ENCODE measurements at regions not wholly inside any gene's neighbourhood (a gene's known extent, or its start where the extent isn't known, plus 50 kb on each side); places are given as distances from the start of the nearest gene placed in this dataset.

GRCh38 chr13:61994174-61994573 lies 578.5 kb upstream of the PCDH20 start:
- Histone ChIP-seq H3K36me3 (ENCODE audit: insufficient read depth, low read length) (no peaks in the 10 kb centered on the region), H3K27me3 (ENCODE audit: insufficient read depth, low read length) (no peaks in the 10 kb centered on the region), H3K9me3 (ENCODE audit: insufficient read depth, low read depth, low read length) (no peaks in the 10 kb centered on the region), H3K9ac (ENCODE audit: low read length) (no peak overlapping the region), H3K4me3 (ENCODE audit: insufficient read depth, low read depth, low read length) (no peak overlapping the region), H4K20me1 (ENCODE audit: insufficient read depth, low read length) (no peaks in the 10 kb centered on the region), H3K4me1 (ENCODE audit: insufficient read depth, low read length) (no peaks in the 10 kb centered on the region), H3K27ac (ENCODE audit: low read depth, low read length) (no peak overlapping the region), H3K79me2 (ENCODE audit: insufficient read depth, low read length) (no peaks in the 10 kb centered on the region), H2AFZ (ENCODE audit: low read depth, low read length) (no peak overlapping the region), H3K4me2 (ENCODE audit: low read length) (no peak overlapping the region)
- no peak overlapping the region for H3K4me3 Mint-ChIP-seq (ENCODE audit: unreplicated experiment)
- H3K9me3 Mint-ChIP-seq (ENCODE audit: unreplicated experiment): no peaks in the 10 kb centered on the region
- H3K36me3 Mint-ChIP-seq (ENCODE audit: low read depth, unreplicated experiment): no peaks in the 10 kb centered on the region
- DNase-seq (ENCODE audit: low read depth): no peak
- no peak for FAIRE-seq
- H3K4me1 Mint-ChIP-seq (ENCODE audit: low read depth, unreplicated experiment): no peaks in the 10 kb centered on the region
- no peak for TF ChIP-seq EZH2 (IDR thresholded peaks at IDR 0.05; ENCODE audit: insufficient read depth, low read length)
- no peak for TF ChIP-seq CTCF (IDR thresholded peaks at IDR 0.05; ENCODE audit: insufficient read depth, low read depth, low read length)
- no peaks in the 10 kb centered on the region for H3K27me3 Mint-ChIP-seq (ENCODE audit: low read depth, unreplicated experiment)
- H3K27ac Mint-ChIP-seq (ENCODE audit: unreplicated experiment): no peak overlapping the region

GRCh38 chr13:61989978-61990377 lies 574.3 kb upstream of the PCDH20 start:
- Histone ChIP-seq H3K27ac (ENCODE audit: low read depth, low read length) (no peak overlapping the region), H3K36me3 (ENCODE audit: insufficient read depth, low read length) (no peaks in the 10 kb centered on the region), H3K9me3 (ENCODE audit: insufficient read depth, low read depth, low read length) (no peaks in the 10 kb centered on the region), H3K27me3 (ENCODE audit: insufficient read depth, low read length) (no peaks in the 10 kb centered on the region), H3K79me2 (ENCODE audit: insufficient read depth, low read length) (no peaks in the 10 kb centered on the region), H3K9ac (ENCODE audit: low read length) (no peak overlapping the region), H3K4me2 (ENCODE audit: low read length) (no peak overlapping the region), H4K20me1 (ENCODE audit: insufficient read depth, low read length) (no peaks in the 10 kb centered on the region), H3K4me1 (ENCODE audit: insufficient read depth, low read length) (no peaks in the 10 kb centered on the region), H2AFZ (ENCODE audit: low read depth, low read length) (no peak overlapping the region), H3K4me3 (ENCODE audit: insufficient read depth, low read depth, low read length) (no peak overlapping the region)
- H3K27me3 Mint-ChIP-seq (ENCODE audit: low read depth, unreplicated experiment): no peaks in the 10 kb centered on the region
- FAIRE-seq: no peak
- H3K4me3 Mint-ChIP-seq (ENCODE audit: unreplicated experiment): no peak overlapping the region
- H3K4me1 Mint-ChIP-seq (ENCODE audit: low read depth, unreplicated experiment): no peaks in the 10 kb centered on the region
- DNase-seq (ENCODE audit: low read depth): no peak
- TF ChIP-seq CTCF (IDR thresholded peaks at IDR 0.05; ENCODE audit: insufficient read depth, low read depth, low read length) (no peak), EZH2 (IDR thresholded peaks at IDR 0.05; ENCODE audit: insufficient read depth, low read length) (no peak)
- H3K9me3 Mint-ChIP-seq (ENCODE audit: unreplicated experiment): no peaks in the 10 kb centered on the region
- H3K36me3 Mint-ChIP-seq (ENCODE audit: low read depth, unreplicated experiment): no peaks in the 10 kb centered on the region
- H3K27ac Mint-ChIP-seq (ENCODE audit: unreplicated experiment): no peak overlapping the region

GRCh38 chr13:61988810-61989209 lies 573.2 kb upstream of the PCDH20 start:
- Histone ChIP-seq H3K4me2 (ENCODE audit: low read length) (no peak overlapping the region), H3K36me3 (ENCODE audit: insufficient read depth, low read length) (no peaks in the 10 kb centered on the region), H3K9me3 (ENCODE audit: insufficient read depth, low read depth, low read length) (no peaks in the 10 kb centered on the region), H3K79me2 (ENCODE audit: insufficient read depth, low read length) (no peaks in the 10 kb centered on the region), H3K4me3 (ENCODE audit: insufficient read depth, low read depth, low read length) (no peak overlapping the region), H2AFZ (ENCODE audit: low read depth, low read length) (no peak overlapping the region), H3K9ac (ENCODE audit: low read length) (no peak overlapping the region), H3K4me1 (ENCODE audit: insufficient read depth, low read length) (no peaks in the 10 kb centered on the region), H3K27me3 (ENCODE audit: insufficient read depth, low read length) (no peaks in the 10 kb centered on the region), H3K27ac (ENCODE audit: low read depth, low read length) (no peak overlapping the region), H4K20me1 (ENCODE audit: insufficient read depth, low read length) (no peaks in the 10 kb centered on the region)
- Mint-ChIP-seq H3K36me3 (ENCODE audit: low read depth, unreplicated experiment) (no peaks in the 10 kb centered on the region), H3K9me3 (ENCODE audit: unreplicated experiment) (no peaks in the 10 kb centered on the region), H3K4me3 (ENCODE audit: unreplicated experiment) (no peak overlapping the region), H3K27ac (ENCODE audit: unreplicated experiment) (no peak overlapping the region), H3K27me3 (ENCODE audit: low read depth, unreplicated experiment) (no peaks in the 10 kb centered on the region), H3K4me1 (ENCODE audit: low read depth, unreplicated experiment) (no peaks in the 10 kb centered on the region)
- TF ChIP-seq CTCF (IDR thresholded peaks at IDR 0.05; ENCODE audit: insufficient read depth, low read depth, low read length) (no peak), EZH2 (IDR thresholded peaks at IDR 0.05; ENCODE audit: insufficient read depth, low read length) (no peak)
- DNase-seq (ENCODE audit: low read depth) (no peak), FAIRE-seq (no peak)

Measured in astrocyte (in vitro differentiated cells and primary cell).